K562 (cell line): ENCODE measurements at regions not wholly inside any gene's neighbourhood (a gene's known extent, or its start where the extent isn't known, plus 50 kb on each side); places are given as distances from the start of the nearest gene placed in this dataset.

Source experiments
- ATAC-seq: fragments of 200-7000 bp; cut with Tn5 transposase; 3 replicates; pipeline ENCODE4 v1.9.1; 2020; ENCODE audit warnings: moderate library complexity
- BruUV-seq: library from RNA; stranded (reverse); fragments of 400-500 nt; replicated peaks from 2 replicates; lab custom pipeline; 2021; lab: Mats Ljungman, UMichigan
- CTCF ChIA-PET: fragments of 300-600 bp; formaldehyde crosslinking; extraction: SDS; loops from one replicate; lab custom pipeline; 2021; ENCODE audit warnings: low intra/inter-chr PET ratio; lab: Yijun Ruan, JAX
- POLR2A ChIA-PET: fragments of 300-600, 350-650 bp; sonication (Branson Sonifier 250); formaldehyde crosslinking; extraction: SDS; loops from one replicate; lab custom pipeline; 2021; ENCODE audit warnings: antibody characterized with exemption, inconsistent platforms; lab: Yijun Ruan, JAX
- DNase-seq, 4 experiments: peaks; one replicate each; pipeline versions ENCODE4 v3.0.0 to v3.0.0-alpha.2; 2011 to 2018; ENCODE audit warnings: low spot score in 3 of 4, mixed read lengths in 3 of 4; ENCODE audit errors: extremely low read depth in 1 of 4
- FAIRE-seq: peaks from 2 replicates; lab custom pipeline; 2011; peaks lifted over from hg19 to GRCh38; lab: Jason Lieb, UNC
- H2AFZ ChIP-seq: 2 replicates; pipeline ENCODE4 v1.6.0; 2011; ENCODE audit warnings: low read depth, low read length, control low read depth, inconsistent platforms
- H3K27ac ChIP-seq: fragments of 200-600 bp; 3 replicates; pipeline ENCODE4 v1.8.0; 2011; ENCODE audit warnings: low read depth, mild to moderate bottlenecking, control low read depth, inconsistent platforms, low read length, moderate library complexity, mixed read lengths; ENCODE audit errors: extremely low read depth
- H3K27me3 ChIP-seq, 2 experiments: fragments of 300-600 bp in 1 of 2; 2 replicates in 1 of 2; 3 replicates in 1 of 2; pipeline versions ENCODE4 v1.6.0 to v1.8.0; 2011; ENCODE audit warnings: inconsistent platforms in 2 of 2, low read length in 2 of 2, mild to moderate bottlenecking in 1 of 2, mixed read lengths in 1 of 2, moderate library complexity in 1 of 2; ENCODE audit not compliant: control insufficient read depth in 2 of 2, insufficient read depth in 2 of 2
- H3K36me3 ChIP-seq: fragments of 300-600 bp; 3 replicates; pipeline ENCODE4 v1.8.0; 2011; ENCODE audit warnings: mild to moderate bottlenecking, low read length, inconsistent platforms; ENCODE audit not compliant: control insufficient read depth, insufficient read depth
- H3K4me1 ChIP-seq, 2 experiments: fragments of 200-600 bp in 1 of 2; replicated peaks in 1 of 2; 2 replicates in 1 of 2; 3 replicates in 1 of 2; pipeline versions ENCODE4 v1.5.1 to v1.8.0; 2011; ENCODE audit warnings: inconsistent platforms in 2 of 2, low read length in 2 of 2, mild to moderate bottlenecking in 1 of 2, mixed read lengths in 1 of 2, moderate library complexity in 1 of 2; ENCODE audit not compliant: control insufficient read depth in 2 of 2, insufficient read depth in 2 of 2
- H3K4me2 ChIP-seq: 2 replicates; pipeline ENCODE4 v1.6.1; 2011; ENCODE audit warnings: low read length, control low read depth, inconsistent platforms, mixed read lengths; ENCODE audit not compliant: insufficient read depth
- H3K4me3 ChIP-seq: fragments of 200-600 bp; sonication (generic), shearing (Covaris generic); 2 replicates; pipeline ENCODE4 v1.5.1; 2016; ENCODE audit warnings: control low read depth, inconsistent platforms
- H3K79me2 ChIP-seq: fragments of 200-600 bp; 3 replicates; pipeline ENCODE4 v1.8.0; 2011; ENCODE audit warnings: low read length, inconsistent platforms; ENCODE audit not compliant: control insufficient read depth, insufficient read depth
- H3K9ac ChIP-seq, 2 experiments: 2 replicates each; pipeline versions ENCODE4 v1.6.0 to v1.6.1; 2011; ENCODE audit warnings: low read depth in 2 of 2, low read length in 2 of 2, control low read depth in 1 of 2, inconsistent platforms in 1 of 2, mild to moderate bottlenecking in 1 of 2, mixed read lengths in 1 of 2; ENCODE audit not compliant: insufficient read depth in 1 of 2
- H3K9me1 ChIP-seq: one replicate; pipeline ENCODE4 v1.6.0; 2011; ENCODE audit warnings: inconsistent platforms, mild to moderate bottlenecking, low read length, moderate library complexity; ENCODE audit not compliant: control insufficient read depth, insufficient read depth
- H3K9me3 ChIP-seq: replicated peaks from 2 replicates; pipeline ENCODE4 v1.5.1; 2011; ENCODE audit warnings: low read depth, low read length, inconsistent platforms; ENCODE audit not compliant: control insufficient read depth, insufficient read depth
- H4K20me1 ChIP-seq: replicated peaks from 2 replicates; pipeline ENCODE4 v1.6.1; 2011; ENCODE audit warnings: low read length, inconsistent platforms, mixed read lengths; ENCODE audit not compliant: control insufficient read depth, insufficient read depth
- ARID2 ChIP-seq: fragments of 450-650 bp; IDR thresholded peaks from 2 replicates; pipeline ENCODE4 v1.6.1; 2017; ENCODE audit warnings: antibody characterized with exemption, mild to moderate bottlenecking
- DACH1 ChIP-seq: fragments of 450-650 bp; IDR thresholded peaks from 2 replicates; pipeline ENCODE4 v1.6.1; 2018; ENCODE audit not compliant: partially characterized antibody
- MAFK ChIP-seq: IDR thresholded peaks from 2 replicates; pipeline ENCODE4 v1.6.1; 2011; ENCODE audit warnings: low read length, improper control_type of control experiment
- NFIC ChIP-seq: fragments of 450-650 bp; IDR thresholded peaks from 2 replicates; pipeline ENCODE4 v1.6.1; 2017; ENCODE audit warnings: mild to moderate bottlenecking, inconsistent platforms
- PRPF4 ChIP-seq: fragments of 200-400 bp; formaldehyde crosslinking; IDR thresholded peaks from one replicate; pipeline ENCODE4 v1.6.1; 2017; ENCODE audit warnings: low read length, low read depth, mild to moderate bottlenecking; ENCODE audit not compliant: insufficient read depth, poor library complexity, severe bottlenecking
- RBM25 ChIP-seq: fragments of 200-400 bp; formaldehyde crosslinking; IDR thresholded peaks from 2 replicates; pipeline ENCODE4 v1.6.1; 2018; ENCODE audit warnings: low read length, low read depth, moderate library complexity; ENCODE audit not compliant: severe bottlenecking
- SMARCB1 ChIP-seq: IDR thresholded peaks from 2 replicates; pipeline ENCODE4 v1.6.1; 2011; ENCODE audit warnings: improper control_type of control experiment, low read depth; ENCODE audit not compliant: insufficient read length
- SREBF2 ChIP-seq: sonication (generic); formaldehyde crosslinking; IDR thresholded peaks from 2 replicates; pipeline ENCODE4 v1.4.0; 2020; ENCODE audit warnings: mild to moderate bottlenecking, missing genetic modification reagents
- STAT6 ChIP-seq: sonication (generic); formaldehyde crosslinking; IDR thresholded peaks from 2 replicates; pipeline ENCODE4 v1.8.1; 2023; ENCODE audit warnings: mild to moderate bottlenecking, missing genetic modification reagents
- WHSC1 ChIP-seq: IDR thresholded peaks from one replicate; pipeline ENCODE4 v1.6.1; 2012; ENCODE audit warnings: low read length, control low read depth, inconsistent platforms
- ZNF165 ChIP-seq: fragments of 250-450 bp; sonication (Bioruptor Pico); IDR thresholded peaks from 2 replicates; pipeline ENCODE4 v1.4.0; 2020; ENCODE audit warnings: borderline replicate concordance
- ZNF175 ChIP-seq: fragments of 200-800 bp; sonication (Bioruptor generic); IDR thresholded peaks from 2 replicates; pipeline ENCODE4 v1.6.1; 2016; ENCODE audit warnings: low read depth, mild to moderate bottlenecking, missing genetic modification characterization, missing compliant biosample characterization
- ZNF584 ChIP-seq: fragments of 200-800 bp; sonication (Bioruptor generic); IDR thresholded peaks from 2 replicates; pipeline ENCODE4 v1.6.1; 2016; ENCODE audit warnings: low read depth, mild to moderate bottlenecking, missing genetic modification characterization, missing compliant biosample characterization
- ZNF785 ChIP-seq: fragments of 250-450 bp; sonication (Bioruptor Pico); IDR thresholded peaks from 2 replicates; pipeline ENCODE4 v1.4.0; 2020; ENCODE audit warnings: mild to moderate bottlenecking
- ZNF79 ChIP-seq: fragments of 250-450 bp; sonication (Bioruptor Pico); IDR thresholded peaks from 2 replicates; pipeline ENCODE4 v1.4.0; 2020; ENCODE audit warnings: low read depth, mild to moderate bottlenecking, moderate library complexity
- WGBS: fragments of 100-300 bp; shearing (Covaris generic); methylation state at CpG from one replicate; pipeline ENCODE4 v1.1.6; 2016; ENCODE audit warnings: low coverage, mixed read lengths; ENCODE audit not compliant: insufficient coverage; ENCODE audit errors: missing lambda C conversion rate; 5-methylcytosine and 5-hydroxymethylcytosine counted together
- in situ Hi-C: fragments of 300-500 bp; cut with MboI; formaldehyde crosslinking; loops from 4 replicates; pipeline ENCODE4 v1.15.0; 2018; ENCODE audit warnings: inconsistent platforms, mixed read lengths
- intact Hi-C: fragments of 100-400 bp; cut with micrococcal nuclease; formaldehyde crosslinking; loops from 2 replicates; pipeline ENCODE4 v1.14.2; 2022

- Histone ChIP-seq H3K9me1 (no peaks in the 10 kb centered on the region), H3K9me3 (no peaks in the 10 kb centered on the region), H2AFZ (no peak overlapping the region), H3K27me3 (no peaks in the 10 kb centered on the region; a peak in 2 of 5 replicates), H3K4me2 (no peak overlapping the region), H3K79me2 (no peaks in the 10 kb centered on the region), H3K4me3 (no peak overlapping the region), H3K36me3 (no peaks in the 10 kb centered on the region), H3K27ac (no peak overlapping the region), H3K9ac (no peak overlapping the region), H4K20me1 (no peaks in the 10 kb centered on the region), H3K4me1 (no peaks in the 10 kb centered on the region)
- ATAC-seq (no peak), FAIRE-seq (no peak), DNase-seq (no peak)
- in situ Hi-C loops (no loop called here), intact Hi-C loops (loop anchor here (5.0 kb wide), 1 partner anchor 39 kb away; no protein-coding TSS in a partner anchor)
- no TSS peak for BruUV-seq
- TF ChIP-seq ZNF785 (no peak), ZNF175 (CRISPR knock-in tag) (no peak), PRPF4 (no peak), ZNF79 (no peak)
- WGBS: 7% methylated on average over 1 of the region's 1 CpG
- CTCF ChIA-PET: no interaction called here
- POLR2A ChIA-PET: no interaction called here
Observed at GRCh38 chr1:219773110-219773509, 155.2 kb downstream of the SLC30A10 start.

GRCh38 chr1:219772265-219773036, 155.9 kb downstream of the SLC30A10 start:
- H3K79me2 ChIP-seq: no peaks in the 10 kb centered on the region
- no peak overlapping the region for H3K9ac ChIP-seq
- H4K20me1 ChIP-seq: no peaks in the 10 kb centered on the region
- H3K4me3 ChIP-seq: no peak overlapping the region
- H3K9me3 ChIP-seq: no peaks in the 10 kb centered on the region
- H3K9me1 ChIP-seq: no peaks in the 10 kb centered on the region
- no peaks in the 10 kb centered on the region; a peak in 2 of 5 replicates for H3K27me3 ChIP-seq
- POLR2A ChIA-PET: no interaction called here
- no peak overlapping the region for H3K27ac ChIP-seq
- ATAC-seq (no peak), DNase-seq (no peak), FAIRE-seq (no peak)
- in situ Hi-C loops (no loop called here), intact Hi-C loops (loop anchor here (5.0 kb wide), 1 partner anchor 40 kb away; no protein-coding TSS in a partner anchor)
- H2AFZ ChIP-seq: no peak overlapping the region
- BruUV-seq: no TSS peak
- WGBS: 2% methylated on average over 4 of the region's 4 CpGs
- CTCF ChIA-PET: no interaction called here
- H3K4me1 ChIP-seq: no peaks in the 10 kb centered on the region
- H3K4me2 ChIP-seq: no peak overlapping the region
- no peaks in the 10 kb centered on the region for H3K36me3 ChIP-seq
- no peak for TF ChIP-seq DACH1
- no peak for TF ChIP-seq WHSC1
- TF ChIP-seq SMARCB1: no peak
- no peak for TF ChIP-seq STAT6
- TF ChIP-seq ARID2: no peak
- no peak for TF ChIP-seq ZNF584 (CRISPR knock-in tag)
- TF ChIP-seq SREBF2 (CRISPR knock-in tag): no peak
- TF ChIP-seq RBM25: no peak
- TF ChIP-seq ZNF165 (CRISPR knock-in tag): no peak
- TF ChIP-seq NFIC: no peak
- no peak for TF ChIP-seq MAFK
